ENCODE measurements at regions not wholly inside any gene's neighbourhood (a gene's known extent, or its start where the extent isn't known, plus 50 kb on each side); places are given as distances from the start of the nearest gene placed in this dataset.

DNA sequence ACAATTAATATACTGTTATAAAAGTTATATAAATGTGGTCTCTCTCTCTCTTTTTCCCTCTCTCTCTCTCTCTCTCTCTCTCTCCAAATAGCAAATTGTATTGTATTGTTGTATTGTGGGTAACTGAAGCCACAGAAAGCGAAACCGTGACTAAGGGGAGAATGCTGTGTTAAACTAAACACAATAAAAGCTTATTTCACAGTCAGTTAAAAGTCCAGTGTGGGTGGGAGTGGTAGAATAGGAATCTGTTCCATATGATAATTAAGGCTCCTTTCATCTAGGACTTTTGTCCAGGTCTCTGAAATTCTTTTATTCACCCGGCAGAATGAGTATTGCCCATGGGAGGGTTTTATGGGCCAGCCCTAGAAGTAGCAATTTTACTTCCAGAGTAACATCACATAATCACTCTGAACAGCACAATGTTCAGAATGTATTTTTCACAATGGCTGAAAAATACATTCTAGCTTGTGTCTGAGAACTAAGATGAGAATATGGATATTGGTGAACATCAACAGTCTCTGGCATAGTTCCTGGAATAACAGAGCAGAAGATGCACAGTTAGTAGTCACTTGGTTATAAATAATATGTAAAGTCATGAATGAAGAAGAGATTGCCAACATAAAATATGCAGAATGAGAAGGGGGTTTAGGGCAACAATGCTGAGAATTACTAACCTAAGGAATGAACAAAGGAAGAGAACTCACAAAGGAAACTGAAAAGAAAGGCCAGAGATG is 399.1 kb downstream of the PLCL1 start:
- TF ChIP-seq, protein P1, sequence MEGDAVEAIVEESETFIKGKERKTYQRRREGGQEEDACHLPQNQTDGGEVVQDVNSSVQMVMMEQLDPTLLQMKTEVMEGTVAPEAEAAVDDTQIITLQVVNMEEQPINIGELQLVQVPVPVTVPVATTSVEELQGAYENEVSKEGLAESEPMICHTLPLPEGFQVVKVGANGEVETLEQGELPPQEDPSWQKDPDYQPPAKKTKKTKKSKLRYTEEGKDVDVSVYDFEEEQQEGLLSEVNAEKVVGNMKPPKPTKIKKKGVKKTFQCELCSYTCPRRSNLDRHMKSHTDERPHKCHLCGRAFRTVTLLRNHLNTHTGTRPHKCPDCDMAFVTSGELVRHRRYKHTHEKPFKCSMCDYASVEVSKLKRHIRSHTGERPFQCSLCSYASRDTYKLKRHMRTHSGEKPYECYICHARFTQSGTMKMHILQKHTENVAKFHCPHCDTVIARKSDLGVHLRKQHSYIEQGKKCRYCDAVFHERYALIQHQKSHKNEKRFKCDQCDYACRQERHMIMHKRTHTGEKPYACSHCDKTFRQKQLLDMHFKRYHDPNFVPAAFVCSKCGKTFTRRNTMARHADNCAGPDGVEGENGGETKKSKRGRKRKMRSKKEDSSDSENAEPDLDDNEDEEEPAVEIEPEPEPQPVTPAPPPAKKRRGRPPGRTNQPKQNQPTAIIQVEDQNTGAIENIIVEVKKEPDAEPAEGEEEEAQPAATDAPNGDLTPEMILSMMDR (IDR thresholded peaks at IDR 0.05), result no peak
- TF ChIP-seq POLR2AphosphoS5 (IDR thresholded peaks at IDR 0.05), result no peak
- no peak for TF ChIP-seq POLR2A (IDR thresholded peaks at IDR 0.05; ENCODE audit: low read depth)

All from esophagus muscularis mucosa (tissue), 3 donors.